ENCODE measurements at regions not wholly inside any gene's neighbourhood (a gene's known extent, or its start where the extent isn't known, plus 50 kb on each side); places are given as distances from the start of the nearest gene placed in this dataset.
A peak's percentile ranks its signal among the peaks of the same experiment; 100 is the strongest.

- H3K9me3 ChIP-seq (ENCODE audit: low read depth, low read length) = no peaks in the 10 kb centered on the region
- H3K27ac ChIP-seq = no peak overlapping the region
- no peaks in the 10 kb centered on the region for H3K36me3 ChIP-seq (ENCODE audit: insufficient read depth, low read length)
- DNase-seq (ENCODE audit: low read depth, low spot score) = no peak
- TF ChIP-seq FOXP2 (optimal IDR thresholded peaks at IDR 0.05; ENCODE audit: control extremely low read depth, extremely low read length, insufficient read depth) = no peak
- TF ChIP-seq POLR2AphosphoS5 (IDR thresholded peaks at IDR 0.05; ENCODE audit: borderline replicate concordance, low read depth, low read length) = no peak
- no peak for TF ChIP-seq EZH2 (IDR thresholded peaks at IDR 0.05)
- H3K4me3 ChIP-seq = peak overlapping the region; percentile 38; the same call in 1 of the 2 replicates
- H3K9ac ChIP-seq (ENCODE audit: insufficient read length) = no peak overlapping the region
These were observed 709.0 kb upstream of the FOXG1 start for GRCh38 chr14:28057359-28058296.

GRCh38 chr14:28059254-28059653 is 707.3 kb upstream of the FOXG1 start:
- TF ChIP-seq POLR2AphosphoS5 (IDR thresholded peaks at IDR 0.05; ENCODE audit: borderline replicate concordance, low read depth, low read length) (no peak), FOXP2 (optimal IDR thresholded peaks at IDR 0.05; ENCODE audit: control extremely low read depth, extremely low read length, insufficient read depth) (no peak), EZH2 (IDR thresholded peaks at IDR 0.05) (no peak)
- no peak for DNase-seq (ENCODE audit: low read depth, low spot score)
- no peak overlapping the region for H3K4me3 ChIP-seq

GRCh38 chr14:28061006-28061405 is 705.6 kb upstream of the FOXG1 start:
- H3K27ac ChIP-seq = no peak overlapping the region
- no peaks in the 10 kb centered on the region for H3K9me3 ChIP-seq (ENCODE audit: low read depth, low read length)
- no peak for DNase-seq (ENCODE audit: low read depth, low spot score)
- no peak overlapping the region for H3K4me3 ChIP-seq
- TF ChIP-seq FOXP2 (optimal IDR thresholded peaks at IDR 0.05; ENCODE audit: control extremely low read depth, extremely low read length, insufficient read depth) = no peak
- TF ChIP-seq POLR2AphosphoS5 (IDR thresholded peaks at IDR 0.05; ENCODE audit: borderline replicate concordance, low read depth, low read length) = no peak
- no peak for TF ChIP-seq EZH2 (IDR thresholded peaks at IDR 0.05)
- H3K36me3 ChIP-seq (ENCODE audit: insufficient read depth, low read length) = no peaks in the 10 kb centered on the region
- H3K9ac ChIP-seq (ENCODE audit: insufficient read length) = no peak overlapping the region

More at GRCh38 chr14:28059254-28059653, 707.3 kb upstream of the FOXG1 start:
- Histone ChIP-seq H3K9me3 (ENCODE audit: low read depth, low read length) (no peaks in the 10 kb centered on the region), H3K27ac (no peak overlapping the region), H3K36me3 (ENCODE audit: insufficient read depth, low read length) (no peaks in the 10 kb centered on the region), H3K9ac (ENCODE audit: insufficient read length) (no peak overlapping the region)

GRCh38 chr14:28077021-28077420 is 689.6 kb upstream of the FOXG1 start:
- no peak for DNase-seq (ENCODE audit: low read depth, low spot score)
- Histone ChIP-seq H3K27ac (no peak overlapping the region), H3K9ac (ENCODE audit: insufficient read length) (no peak overlapping the region), H3K36me3 (ENCODE audit: insufficient read depth, low read length) (no peaks in the 10 kb centered on the region), H3K4me3 (no peak overlapping the region), H3K9me3 (ENCODE audit: low read depth, low read length) (no peaks in the 10 kb centered on the region)
- TF ChIP-seq POLR2AphosphoS5 (IDR thresholded peaks at IDR 0.05; ENCODE audit: borderline replicate concordance, low read depth, low read length) = no peak
- TF ChIP-seq EZH2 (IDR thresholded peaks at IDR 0.05) = no peak
- no peak for TF ChIP-seq FOXP2 (optimal IDR thresholded peaks at IDR 0.05; ENCODE audit: control extremely low read depth, extremely low read length, insufficient read depth)

GRCh38 chr14:28083389-28083788 is 683.2 kb upstream of the FOXG1 start:
- no peaks in the 10 kb centered on the region for H3K9me3 ChIP-seq (ENCODE audit: low read depth, low read length)
- no peak overlapping the region for H3K9ac ChIP-seq (ENCODE audit: insufficient read length)
- no peaks in the 10 kb centered on the region for H3K36me3 ChIP-seq (ENCODE audit: insufficient read depth, low read length)
- no peak overlapping the region for H3K27ac ChIP-seq
- no peak overlapping the region for H3K4me3 ChIP-seq
- no peak for TF ChIP-seq POLR2AphosphoS5 (IDR thresholded peaks at IDR 0.05; ENCODE audit: borderline replicate concordance, low read depth, low read length)
- no peak for TF ChIP-seq EZH2 (IDR thresholded peaks at IDR 0.05)
- TF ChIP-seq FOXP2 (optimal IDR thresholded peaks at IDR 0.05; ENCODE audit: control extremely low read depth, extremely low read length, insufficient read depth) = no peak
- no peak for DNase-seq (ENCODE audit: low read depth, low spot score)

- no peak for DNase-seq (ENCODE audit: low read depth, low spot score)
- Histone ChIP-seq H3K36me3 (ENCODE audit: insufficient read depth, low read length) (no peaks in the 10 kb centered on the region), H3K9me3 (ENCODE audit: low read depth, low read length) (no peaks in the 10 kb centered on the region), H3K4me3 (no peak overlapping the region), H3K27ac (no peak overlapping the region), H3K9ac (ENCODE audit: insufficient read length) (no peak overlapping the region)
- TF ChIP-seq EZH2 (IDR thresholded peaks at IDR 0.05) = no peak
- no peak for TF ChIP-seq POLR2AphosphoS5 (IDR thresholded peaks at IDR 0.05; ENCODE audit: borderline replicate concordance, low read depth, low read length)
- TF ChIP-seq FOXP2 (optimal IDR thresholded peaks at IDR 0.05; ENCODE audit: control extremely low read depth, extremely low read length, insufficient read depth) = no peak
These were observed 678.5 kb upstream of the FOXG1 start for GRCh38 chr14:28088125-28088524.

GRCh38 chr14:28097585-28097984 is 669.0 kb upstream of the FOXG1 start:
- no peaks in the 10 kb centered on the region for H3K36me3 ChIP-seq (ENCODE audit: insufficient read depth, low read length)
- no peak for TF ChIP-seq POLR2AphosphoS5 (IDR thresholded peaks at IDR 0.05; ENCODE audit: borderline replicate concordance, low read depth, low read length)
- no peak for TF ChIP-seq EZH2 (IDR thresholded peaks at IDR 0.05)
- no peak for TF ChIP-seq FOXP2 (optimal IDR thresholded peaks at IDR 0.05; ENCODE audit: control extremely low read depth, extremely low read length, insufficient read depth)

GRCh38 chr14:28098856-28099255 is 667.7 kb upstream of the FOXG1 start:
- Histone ChIP-seq H3K9ac (ENCODE audit: insufficient read length) (no peak overlapping the region), H3K27ac (no peak overlapping the region), H3K9me3 (ENCODE audit: low read depth, low read length) (no peaks in the 10 kb centered on the region), H3K4me3 (no peak overlapping the region), H3K36me3 (ENCODE audit: insufficient read depth, low read length) (no peaks in the 10 kb centered on the region)
- no peak for TF ChIP-seq EZH2 (IDR thresholded peaks at IDR 0.05)
- TF ChIP-seq POLR2AphosphoS5 (IDR thresholded peaks at IDR 0.05; ENCODE audit: borderline replicate concordance, low read depth, low read length) = no peak
- no peak for TF ChIP-seq FOXP2 (optimal IDR thresholded peaks at IDR 0.05; ENCODE audit: control extremely low read depth, extremely low read length, insufficient read depth)
- DNase-seq (ENCODE audit: low read depth, low spot score) = no peak

More at GRCh38 chr14:28097585-28097984, 669.0 kb upstream of the FOXG1 start:
- DNase-seq (ENCODE audit: low read depth, low spot score) = no peak
- Histone ChIP-seq H3K4me3 (no peak overlapping the region), H3K9ac (ENCODE audit: insufficient read length) (no peak overlapping the region), H3K9me3 (ENCODE audit: low read depth, low read length) (no peaks in the 10 kb centered on the region), H3K27ac (no peak overlapping the region)
